CD4-positive, alpha-beta T cell treated with Interleukin-21 for 1 hour (primary cell): ENCODE measurements at regions not wholly inside any gene's neighbourhood (a gene's known extent, or its start where the extent isn't known, plus 50 kb on each side); places are given as distances from the start of the nearest gene placed in this dataset.
"Not testable (repeated sequence)": the region's sequence is repeated elsewhere in the genome, so short reads cannot be mapped to it uniquely, and the experiment has no call there.

ENCODE experiments used
- DNase-seq: peaks from one replicate; pipeline ENCODE4 v3.0.0-alpha.2; 2020

DNA sequence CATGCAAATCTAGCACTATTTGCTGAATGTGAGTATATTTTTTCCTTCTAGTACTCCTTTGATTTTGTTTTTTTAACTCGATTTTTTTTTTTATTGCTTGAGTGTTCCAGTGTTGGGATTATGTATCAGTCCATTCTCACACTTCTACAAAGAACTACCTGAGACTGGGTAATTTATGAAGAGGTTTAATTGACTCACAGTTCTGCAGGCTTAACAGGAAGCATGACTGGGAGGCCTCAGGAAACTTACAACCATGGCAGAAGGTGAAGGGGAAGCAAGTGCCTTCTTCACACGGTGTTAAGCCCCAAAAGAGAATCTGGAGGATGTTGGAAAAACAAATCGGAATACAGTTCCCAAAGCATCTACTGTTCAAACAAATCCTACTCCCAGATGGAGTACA, 69.1 kb downstream of the ZNF518B start:
- not testable (repeated sequence) for DNase-seq

DNA sequence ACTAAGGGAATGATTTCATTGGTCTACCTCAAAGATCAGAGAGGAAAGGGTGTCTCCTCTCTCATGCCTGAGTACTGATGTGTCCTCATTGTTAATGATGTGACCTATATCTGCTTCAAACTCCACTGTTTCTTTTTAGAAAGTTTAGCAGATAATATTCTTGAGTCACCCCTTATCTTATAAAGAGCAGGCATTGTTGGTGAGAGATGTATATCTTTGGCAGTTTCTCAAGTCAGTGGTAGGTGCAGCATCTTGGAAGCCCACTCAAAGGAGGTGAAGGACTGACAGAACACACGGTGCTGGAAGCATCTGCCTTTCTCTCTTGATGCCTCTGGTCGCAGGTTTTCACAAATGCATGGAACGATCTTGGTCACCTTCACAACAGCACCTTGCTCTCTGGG, 71.2 kb downstream of the ZNF518B start:
- no peak for DNase-seq

DNA sequence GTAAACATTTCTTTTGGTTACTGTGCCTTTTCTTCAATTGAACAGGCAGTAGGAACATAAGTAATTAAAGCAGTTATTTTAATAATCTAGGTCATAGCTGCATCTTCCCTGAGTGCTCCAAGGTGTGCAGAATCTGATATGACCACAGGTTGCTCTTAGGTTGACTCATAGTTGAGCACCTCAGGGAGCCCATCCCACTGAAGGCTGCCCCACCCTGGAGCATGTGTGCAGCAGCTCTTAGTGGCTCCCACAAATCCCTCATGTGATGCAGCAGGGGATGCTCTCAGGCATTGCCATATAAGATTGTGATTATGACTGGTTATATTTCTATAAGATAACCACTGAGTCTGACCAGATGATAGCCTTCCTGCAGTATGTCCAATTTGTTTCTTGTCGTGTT, 72.3 kb downstream of the ZNF518B start:
- no peak for DNase-seq

DNA sequence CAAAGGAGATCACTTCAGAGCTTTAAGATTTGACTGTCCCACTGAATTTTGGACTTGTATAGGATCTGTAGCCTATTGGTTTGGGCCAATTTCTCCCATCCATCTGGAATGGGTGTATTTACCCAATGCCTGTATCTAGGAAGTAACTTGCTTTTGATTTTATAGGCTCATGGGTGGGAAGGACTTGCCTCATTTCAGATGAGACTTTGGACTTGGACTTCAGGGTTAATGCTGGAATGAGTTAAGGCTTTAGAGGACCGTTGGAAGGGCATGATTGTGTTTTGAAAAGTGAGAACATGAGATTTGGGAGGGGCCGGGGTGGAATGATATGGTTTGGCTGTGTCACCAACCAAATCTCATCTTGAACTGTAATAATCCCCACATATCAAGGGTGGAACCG, 73.8 kb downstream of the ZNF518B start:
- DNase-seq: no peak

- DNase-seq: not testable (repeated sequence)
Measured at GRCh38 chr4:10382171-10382570, 75.1 kb downstream of the ZNF518B start.

DNA sequence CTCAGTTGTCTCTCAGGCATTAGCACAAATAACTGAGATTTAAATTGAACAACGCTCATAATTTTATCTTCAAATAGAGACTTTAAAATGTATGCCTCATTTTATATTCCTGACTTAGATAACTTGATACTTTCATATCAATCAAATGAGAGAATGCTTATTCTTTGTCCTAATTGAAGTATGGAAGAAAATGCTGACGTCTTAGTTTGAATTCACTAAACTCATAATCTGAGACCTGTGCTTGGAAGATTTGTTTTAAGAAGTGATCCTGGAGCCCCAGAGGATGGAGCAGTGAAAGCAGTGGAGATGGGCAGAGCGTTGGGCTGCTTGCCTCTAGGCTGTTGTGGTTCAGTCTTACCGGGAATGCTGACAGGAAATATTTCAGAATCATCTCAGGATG, 76.1 kb downstream of the ZNF518B start:
- no peak for DNase-seq

GRCh38 chr4:10380735-10381134, 76.5 kb downstream of the ZNF518B start:
- DNase-seq: no peak

DNA sequence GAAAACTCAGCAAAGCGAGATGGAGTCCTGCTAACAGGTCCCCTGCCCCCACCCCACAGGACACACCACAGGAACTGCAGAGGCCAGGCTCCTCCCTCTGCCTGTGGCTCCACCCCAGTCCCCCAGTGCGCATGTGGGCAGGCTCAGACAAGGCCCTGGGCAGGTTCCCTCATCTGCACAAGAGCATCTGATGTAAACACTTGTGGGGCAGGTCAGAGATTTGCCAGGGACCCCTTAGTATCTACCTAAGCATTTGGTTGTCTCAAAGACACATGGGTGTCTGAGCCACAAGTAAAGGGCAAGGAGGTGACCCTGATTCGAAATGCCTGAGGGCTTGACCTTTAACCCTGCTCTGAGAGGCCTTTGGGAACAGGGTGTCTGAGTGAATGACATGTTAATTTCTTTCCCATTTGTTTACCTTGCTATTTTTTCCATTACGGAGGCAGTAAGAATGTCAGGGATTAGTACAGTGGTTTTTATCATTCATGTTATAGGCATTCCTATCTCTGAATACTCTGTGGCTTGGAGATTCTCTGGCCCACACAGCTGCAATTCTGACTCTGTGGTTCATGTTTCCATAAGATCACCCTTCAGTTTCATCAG, 85.3 kb downstream of the ZNF518B start:
- DNase-seq: no peak

DNA sequence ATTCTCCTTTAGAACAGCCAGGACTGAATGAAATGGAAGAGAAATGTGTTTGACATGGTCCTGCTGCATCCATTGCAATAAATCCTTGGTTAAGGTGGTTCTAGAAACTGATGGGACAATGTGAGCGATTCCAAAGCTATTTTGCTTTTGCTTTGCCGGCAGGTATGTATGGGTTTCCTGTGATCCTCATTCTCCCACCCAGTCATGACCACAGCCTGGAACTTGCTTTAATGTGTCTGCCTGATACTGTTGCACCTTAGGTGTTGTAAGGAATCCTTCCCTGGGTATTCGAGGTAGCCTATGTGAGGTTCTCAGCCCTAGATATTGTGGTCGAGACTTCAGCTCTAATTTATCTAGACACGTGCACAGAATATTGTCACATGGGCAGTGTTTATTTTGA, 86.1 kb downstream of the ZNF518B start:
- DNase-seq: no peak

- no peak for DNase-seq
Measured at GRCh38 chr4:10369517-10369916, 87.7 kb downstream of the ZNF518B start.

- DNase-seq: no peak
Measured at GRCh38 chr4:10366628-10367027, 90.6 kb downstream of the ZNF518B start.

- no peak for DNase-seq
Measured at GRCh38 chr4:10364194-10364593, 93.0 kb downstream of the ZNF518B start.

- no peak for DNase-seq
Measured at GRCh38 chr4:10354746-10355145, 102.5 kb downstream of the ZNF518B start.

DNA sequence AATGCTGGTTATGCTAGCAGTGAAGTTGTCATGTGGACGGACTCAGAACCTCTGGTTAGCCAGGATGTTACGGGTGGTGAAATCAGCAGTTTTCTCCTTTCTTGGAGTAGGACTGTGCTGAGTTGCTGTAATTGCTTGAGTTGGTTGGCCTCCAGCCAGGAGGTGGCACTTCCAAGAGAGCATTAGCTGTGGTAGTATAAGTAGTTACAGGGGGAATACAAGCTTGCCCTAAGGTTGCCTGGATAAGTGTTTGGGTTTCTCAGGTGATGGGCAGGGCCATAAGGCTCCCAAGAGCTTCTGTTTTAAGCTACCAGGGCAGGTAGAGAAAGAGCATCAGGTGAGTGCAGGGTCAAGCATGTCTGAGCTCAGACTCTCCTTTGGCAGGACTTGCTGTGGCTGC, 103.0 kb downstream of the ZNF518B start:
- DNase-seq: no peak

- no peak for DNase-seq
Measured at GRCh38 chr4:10353110-10353509, 104.1 kb downstream of the ZNF518B start.

GRCh38 chr4:10348241-10348640, 109.0 kb downstream of the ZNF518B start:
- DNase-seq: no peak

GRCh38 chr4:10347815-10348214, 109.4 kb downstream of the ZNF518B start:
- DNase-seq: no peak

GRCh38 chr4:10347281-10347795, 109.9 kb downstream of the ZNF518B start:
- no peak for DNase-seq

DNA sequence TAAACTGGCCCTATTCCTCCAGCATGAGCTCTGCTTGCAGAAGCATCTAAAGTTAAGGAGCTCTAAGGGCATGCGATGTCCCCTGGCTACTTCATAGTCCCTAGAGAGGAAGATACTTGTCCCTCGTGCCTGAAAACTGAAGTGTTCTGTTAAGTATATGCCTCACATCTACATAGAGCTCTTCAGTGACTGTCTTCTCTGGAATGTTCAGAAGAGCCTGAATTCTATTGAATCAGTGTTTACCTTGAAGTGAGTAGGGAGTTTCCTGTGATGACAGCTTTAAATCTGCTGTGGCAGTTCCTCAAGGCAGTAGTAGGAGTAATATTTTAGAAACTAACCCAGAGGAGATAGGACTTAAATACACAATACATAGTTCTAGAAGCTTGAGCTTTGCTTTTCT, 111.2 kb downstream of the ZNF518B start:
- no peak for DNase-seq

GRCh38 chr4:10345381-10345784, 111.8 kb downstream of the ZNF518B start:
- no peak for DNase-seq

- DNase-seq: no peak
Measured at GRCh38 chr4:10344824-10345223, 112.4 kb downstream of the ZNF518B start.

GRCh38 chr4:10343656-10344055, 113.6 kb downstream of the ZNF518B start:
- DNase-seq: no peak

GRCh38 chr4:10342866-10343265, 114.4 kb downstream of the ZNF518B start:
- DNase-seq: no peak

GRCh38 chr4:10336471-10336870, 120.8 kb downstream of the ZNF518B start:
- DNase-seq: no peak

DNA sequence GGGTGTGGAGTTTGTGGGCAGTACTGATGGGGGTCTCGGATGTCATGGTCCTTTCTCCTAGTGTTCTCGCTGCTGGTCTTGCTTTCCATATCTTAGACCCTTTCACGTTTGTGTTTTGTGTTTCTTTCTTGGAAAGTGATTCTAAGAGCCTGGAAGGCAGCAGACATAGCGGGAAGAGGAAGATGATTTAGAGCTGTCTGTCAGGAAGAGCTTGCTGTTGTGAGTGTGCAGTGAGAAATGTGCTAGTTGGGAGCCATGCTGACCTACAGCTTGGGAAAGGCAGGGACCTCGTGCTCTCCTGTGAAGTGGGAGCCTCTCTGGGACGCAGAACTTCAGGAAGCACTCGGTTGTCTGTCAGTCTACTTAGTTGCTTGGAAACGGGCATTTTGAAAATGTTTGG, 122.2 kb downstream of the ZNF518B start:
- no peak for DNase-seq
